Epithelial cell of proximal tubule (primary cell): ENCODE measurements at regions not wholly inside any gene's neighbourhood (a gene's known extent, or its start where the extent isn't known, plus 50 kb on each side); places are given as distances from the start of the nearest gene placed in this dataset.

Source experiments
- DNase-seq: peaks from one replicate; pipeline ENCODE4 v3.0.0-alpha.2; 2011; ENCODE audit warnings: low read depth
- H3K4me3 ChIP-seq: 2 replicates; pipeline ENCODE4 v1.5.1; 2011; ENCODE audit warnings: low read depth, mild to moderate bottlenecking, low read length
- TF ChIP-seq, protein P1 (sequence below): conservative IDR thresholded peaks from 2 replicates; pipeline ENCODE4 v1.5.1; 2012; ENCODE audit warnings: low read depth, mild to moderate bottlenecking, low read length

DNA sequence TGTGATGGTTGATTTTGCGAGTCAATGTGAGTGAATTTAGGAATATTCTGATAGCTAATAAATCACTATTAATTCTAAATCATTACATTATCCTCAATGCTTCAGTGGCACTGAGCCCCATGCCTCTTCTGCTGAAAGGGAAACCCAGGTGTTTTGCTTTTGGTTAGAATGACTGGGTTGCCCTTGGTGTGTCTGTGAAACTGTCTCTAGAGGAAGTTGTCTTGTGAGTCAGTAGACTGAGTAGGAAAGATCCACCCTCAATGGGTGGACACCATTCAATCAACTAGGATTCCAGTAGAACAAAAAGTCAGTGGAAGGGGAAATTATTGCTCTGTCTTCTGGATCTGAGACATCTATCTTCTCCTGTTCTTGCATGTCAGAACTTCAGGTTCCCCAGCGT lies 472.4 kb downstream of the ANKRD7 start:
- no peak for DNase-seq
- TF ChIP-seq, protein P1, sequence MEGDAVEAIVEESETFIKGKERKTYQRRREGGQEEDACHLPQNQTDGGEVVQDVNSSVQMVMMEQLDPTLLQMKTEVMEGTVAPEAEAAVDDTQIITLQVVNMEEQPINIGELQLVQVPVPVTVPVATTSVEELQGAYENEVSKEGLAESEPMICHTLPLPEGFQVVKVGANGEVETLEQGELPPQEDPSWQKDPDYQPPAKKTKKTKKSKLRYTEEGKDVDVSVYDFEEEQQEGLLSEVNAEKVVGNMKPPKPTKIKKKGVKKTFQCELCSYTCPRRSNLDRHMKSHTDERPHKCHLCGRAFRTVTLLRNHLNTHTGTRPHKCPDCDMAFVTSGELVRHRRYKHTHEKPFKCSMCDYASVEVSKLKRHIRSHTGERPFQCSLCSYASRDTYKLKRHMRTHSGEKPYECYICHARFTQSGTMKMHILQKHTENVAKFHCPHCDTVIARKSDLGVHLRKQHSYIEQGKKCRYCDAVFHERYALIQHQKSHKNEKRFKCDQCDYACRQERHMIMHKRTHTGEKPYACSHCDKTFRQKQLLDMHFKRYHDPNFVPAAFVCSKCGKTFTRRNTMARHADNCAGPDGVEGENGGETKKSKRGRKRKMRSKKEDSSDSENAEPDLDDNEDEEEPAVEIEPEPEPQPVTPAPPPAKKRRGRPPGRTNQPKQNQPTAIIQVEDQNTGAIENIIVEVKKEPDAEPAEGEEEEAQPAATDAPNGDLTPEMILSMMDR = no peak
- no peak overlapping the region for H3K4me3 ChIP-seq

DNA sequence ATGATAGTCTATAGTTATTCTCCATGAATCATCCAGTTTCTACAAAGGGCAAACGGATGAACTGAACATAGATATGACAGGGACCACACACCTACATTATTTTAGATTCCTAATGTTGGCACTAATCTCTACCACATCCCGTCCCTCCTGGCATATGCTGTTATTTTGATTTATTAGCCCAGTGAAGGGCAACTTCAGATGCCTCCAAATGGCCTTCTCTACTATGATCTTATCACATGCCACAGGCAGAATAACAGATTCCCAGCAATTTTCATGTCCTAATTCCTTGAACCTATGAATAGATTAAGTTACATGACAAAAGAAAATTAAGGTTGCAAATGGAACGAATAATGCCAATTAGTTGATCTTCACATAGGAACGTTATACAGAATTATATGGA lies 474.7 kb downstream of the ANKRD7 start:
- DNase-seq = no peak
- TF ChIP-seq, protein P1 = no peak
- H3K4me3 ChIP-seq = no peak overlapping the region

DNA sequence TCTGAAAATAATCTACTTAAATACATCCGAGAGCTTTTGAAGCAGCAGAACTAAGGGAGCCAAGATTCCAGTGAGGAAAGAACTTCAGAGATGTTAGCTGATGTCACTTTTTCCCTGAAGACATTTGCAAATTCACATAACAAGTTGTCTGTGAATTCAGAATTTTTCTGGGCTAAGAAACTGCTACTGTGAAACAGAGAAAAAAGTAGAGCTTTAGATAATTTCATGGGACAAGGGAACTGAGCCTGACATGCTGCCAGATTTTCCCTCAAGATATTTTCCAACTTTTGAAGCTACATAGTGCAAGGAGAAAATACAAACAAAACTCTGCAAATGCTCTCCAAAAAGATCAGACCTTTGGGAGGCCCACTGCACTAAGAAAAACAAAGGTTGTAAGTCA lies 484.2 kb downstream of the ANKRD7 start:
- TF ChIP-seq, protein P1 = no peak
- no peak overlapping the region for H3K4me3 ChIP-seq
- DNase-seq = no peak

DNA sequence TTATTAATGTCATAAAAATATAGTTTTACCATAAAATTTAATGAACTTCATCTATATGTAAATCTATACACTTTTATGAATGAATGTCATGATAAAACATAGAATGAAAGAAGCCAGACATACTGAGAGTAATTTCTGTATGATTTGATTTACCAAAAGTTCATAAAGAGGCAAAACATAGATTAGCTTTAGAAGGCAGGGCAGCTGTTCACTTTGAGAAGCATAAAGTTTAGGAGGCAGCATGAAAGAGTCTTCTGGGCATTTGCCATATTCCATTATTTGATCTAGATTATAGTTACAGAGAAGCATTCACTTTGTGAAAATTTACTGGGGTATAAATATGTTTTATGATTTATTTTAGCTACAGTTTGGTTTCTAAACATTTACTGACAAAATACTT lies 487.2 kb downstream of the ANKRD7 start:
- no peak for DNase-seq
- TF ChIP-seq, protein P1 = no peak

DNA sequence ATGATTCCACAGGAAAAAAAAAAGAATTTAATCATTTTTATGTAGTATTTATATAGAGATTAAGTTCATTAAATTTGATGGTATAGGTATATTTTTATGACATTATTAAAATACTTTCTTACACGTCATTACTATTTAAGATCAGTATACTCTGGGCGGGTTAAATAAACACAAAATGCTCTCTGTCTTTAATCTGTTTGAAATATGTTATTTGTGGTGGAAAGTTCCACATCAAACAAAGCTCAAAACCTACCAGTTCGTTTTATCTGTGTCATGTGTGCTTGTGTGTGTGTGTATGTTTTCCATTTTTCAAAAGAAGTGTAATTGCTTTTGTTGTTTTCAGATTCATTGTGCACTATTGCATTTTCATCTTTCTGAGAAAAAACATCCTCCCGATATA lies 488.5 kb downstream of the ANKRD7 start:
- no peak overlapping the region for H3K4me3 ChIP-seq
- no peak for DNase-seq

More for the DNA sequence above, 487.2 kb downstream of the ANKRD7 start:
- no peak overlapping the region for H3K4me3 ChIP-seq

DNA sequence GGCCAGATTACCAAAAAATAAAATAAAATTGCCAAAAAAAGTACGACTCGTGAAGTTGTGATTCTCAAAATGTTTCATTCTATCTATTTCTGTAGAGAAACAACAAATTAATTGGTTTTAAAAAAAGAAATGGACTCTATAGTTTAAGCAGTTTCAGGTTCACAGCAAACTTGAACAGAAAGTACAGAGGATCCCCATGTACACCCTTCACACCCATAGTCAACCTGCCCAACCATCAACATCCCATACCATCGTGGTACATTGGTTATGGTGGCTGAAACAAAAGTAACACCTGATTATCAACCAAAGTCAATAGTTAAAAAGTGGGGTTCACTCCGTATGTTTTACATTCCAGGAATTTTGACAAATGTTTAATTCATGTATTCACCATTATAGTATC lies 496.1 kb downstream of the ANKRD7 start:
- H3K4me3 ChIP-seq = no peak overlapping the region
- DNase-seq = no peak
- TF ChIP-seq, protein P1 = no peak

More for the DNA sequence above, 488.5 kb downstream of the ANKRD7 start:
- TF ChIP-seq, protein P1 = no peak

DNA sequence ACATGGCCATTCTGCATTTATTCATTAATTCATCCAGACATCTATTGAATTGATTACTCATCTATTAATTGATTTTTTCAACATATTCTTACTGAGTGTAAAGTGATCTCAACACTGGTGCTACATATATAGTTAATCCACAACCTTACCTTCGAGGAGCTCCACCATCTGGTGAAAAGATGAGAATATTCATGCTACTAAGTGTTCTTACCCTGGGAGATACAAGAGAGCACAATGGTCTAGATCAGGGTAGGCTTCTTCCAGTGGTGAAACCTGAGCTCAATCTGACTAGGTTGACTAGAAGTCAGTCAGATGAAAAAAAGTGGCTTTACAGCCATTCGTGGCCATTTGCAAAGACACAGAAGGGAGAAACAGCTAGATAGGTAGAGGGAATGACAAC lies 507.4 kb downstream of the ANKRD7 start:
- DNase-seq = peak; percentile 7
- TF ChIP-seq, protein P1 = peak; percentile 38
- H3K4me3 ChIP-seq = no peak overlapping the region
